Stimulated activated CD8-positive, alpha-beta memory T cell treated with anti-CD3 and anti-CD28 coated beads, Interleukin-4, amount 100 ng/mL, for 48 hours (primary cell): ENCODE measurements at regions not wholly inside any gene's neighbourhood (a gene's known extent, or its start where the extent isn't known, plus 50 kb on each side); places are given as distances from the start of the nearest gene placed in this dataset.
A peak's percentile ranks its signal among the peaks of the same experiment; 100 is the strongest.

ENCODE experiments used
- DNase-seq: peaks from one replicate; pipeline ENCODE4 v3.0.0-alpha.2; 2020

DNA sequence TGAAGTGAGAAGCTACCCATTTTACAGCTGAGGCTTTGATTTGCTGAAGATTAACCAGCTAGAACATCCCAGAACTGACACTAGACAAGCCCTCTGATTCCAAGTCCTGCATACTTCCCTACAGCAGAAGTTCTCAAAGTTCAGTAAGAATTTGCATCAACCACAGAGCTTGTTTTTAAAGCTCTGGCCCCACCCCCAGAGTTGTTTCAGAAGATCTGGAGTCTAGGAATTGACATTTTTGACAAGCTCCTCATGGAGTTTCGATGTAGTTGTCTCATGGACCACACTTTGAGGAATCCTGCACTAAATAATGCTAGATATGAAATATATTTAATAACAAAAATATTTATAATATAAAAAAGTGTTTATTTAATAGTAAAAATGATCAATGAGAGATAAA is 120.3 kb upstream of the ADAMTS18 start:
- DNase-seq = no peak

DNA sequence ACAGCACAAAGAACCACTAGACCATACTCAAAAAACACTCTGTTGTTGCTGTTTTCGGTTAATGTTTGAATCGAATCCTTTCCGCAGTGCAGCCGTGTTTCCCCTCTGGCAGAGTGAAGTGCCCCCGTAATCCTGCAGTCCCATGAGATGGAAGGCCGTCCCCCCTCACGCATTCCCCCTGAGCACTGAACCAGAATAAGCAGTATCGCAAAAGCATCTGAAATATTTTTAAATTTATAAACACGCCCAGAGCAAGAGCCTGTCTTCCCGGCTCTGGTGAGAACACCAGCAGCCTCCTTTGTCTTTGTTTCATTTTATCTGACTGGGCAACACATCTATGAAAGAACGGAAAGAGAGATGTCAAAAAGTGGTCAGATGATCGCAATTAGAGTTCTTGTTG is 121.0 kb upstream of the ADAMTS18 start:
- no peak for DNase-seq

- no peak for DNase-seq
These were observed 121.5 kb upstream of the ADAMTS18 start for GRCh38 chr16:77556201-77556873.

DNA sequence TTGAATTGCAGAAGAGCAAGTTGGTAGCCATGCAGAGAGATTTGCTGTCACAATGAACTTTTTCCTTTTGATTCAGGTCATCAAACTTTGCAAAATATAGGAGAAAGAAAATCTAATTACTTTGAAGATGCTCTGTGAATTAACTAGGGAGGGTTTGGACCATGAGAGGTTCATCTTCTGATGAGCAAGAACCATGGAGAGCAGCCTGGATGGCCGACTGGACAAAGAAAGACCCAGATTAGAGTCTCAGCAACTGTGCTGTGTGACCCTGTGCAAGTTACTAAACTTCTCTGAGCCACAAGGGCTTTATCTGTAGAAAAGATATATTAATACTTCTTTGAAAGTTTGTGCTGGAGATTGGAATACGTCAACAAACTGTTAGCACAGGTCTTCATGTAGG is 122.6 kb upstream of the ADAMTS18 start:
- no peak for DNase-seq

GRCh38 chr16:77558786-77559185 is 124.0 kb upstream of the ADAMTS18 start:
- no peak for DNase-seq

- no peak for DNase-seq
These were observed 127.7 kb upstream of the ADAMTS18 start for GRCh38 chr16:77562497-77562896.

DNA sequence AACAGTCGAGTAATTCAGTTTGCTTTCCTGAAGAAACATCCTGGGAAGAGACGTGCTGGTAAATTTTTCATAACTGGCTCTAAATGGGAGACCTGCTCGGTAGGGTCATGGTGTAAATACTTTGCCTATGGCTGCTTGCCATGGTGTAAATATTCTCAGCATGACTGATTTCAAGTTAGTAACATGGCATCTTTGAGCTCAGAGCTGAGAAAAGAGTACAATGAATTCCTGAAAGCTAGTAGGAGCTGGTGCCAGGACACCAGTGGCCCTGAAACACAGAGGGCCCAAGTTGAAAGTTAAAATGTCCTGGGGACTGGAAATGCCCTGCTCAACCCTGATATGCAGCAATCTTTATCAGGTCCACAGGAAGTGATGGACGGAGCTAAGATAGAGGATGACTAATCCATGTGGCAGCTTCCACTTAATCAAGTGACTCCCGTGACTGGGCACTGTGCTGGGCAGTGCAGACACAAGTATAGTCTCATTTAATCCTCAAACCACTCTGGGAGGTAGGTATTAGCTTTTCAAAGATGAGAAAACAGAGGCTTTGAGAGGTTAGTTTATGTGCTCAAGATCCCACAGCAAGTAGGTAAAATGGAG is 130.1 kb upstream of the ADAMTS18 start:
- DNase-seq = no peak

DNA sequence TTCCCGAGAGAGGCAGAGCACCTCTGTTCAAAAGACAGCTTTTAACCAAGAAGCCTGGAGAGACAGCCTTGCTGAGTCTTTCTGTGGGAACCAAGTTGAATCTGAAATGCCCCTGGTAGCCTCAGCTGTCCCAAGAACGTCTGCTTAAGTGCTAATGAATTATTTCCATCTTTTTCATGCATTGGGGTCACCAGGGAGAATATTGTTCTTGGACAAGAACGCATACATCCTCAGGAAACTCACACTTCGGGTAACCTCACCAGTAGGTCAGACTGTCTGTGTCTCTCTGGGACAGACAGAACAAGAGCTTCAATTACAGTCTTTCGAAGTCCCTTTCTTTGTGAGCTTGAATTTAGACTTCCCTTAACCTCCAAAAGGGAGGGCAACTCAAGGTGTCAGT is 134.6 kb upstream of the ADAMTS18 start:
- no peak for DNase-seq

DNA sequence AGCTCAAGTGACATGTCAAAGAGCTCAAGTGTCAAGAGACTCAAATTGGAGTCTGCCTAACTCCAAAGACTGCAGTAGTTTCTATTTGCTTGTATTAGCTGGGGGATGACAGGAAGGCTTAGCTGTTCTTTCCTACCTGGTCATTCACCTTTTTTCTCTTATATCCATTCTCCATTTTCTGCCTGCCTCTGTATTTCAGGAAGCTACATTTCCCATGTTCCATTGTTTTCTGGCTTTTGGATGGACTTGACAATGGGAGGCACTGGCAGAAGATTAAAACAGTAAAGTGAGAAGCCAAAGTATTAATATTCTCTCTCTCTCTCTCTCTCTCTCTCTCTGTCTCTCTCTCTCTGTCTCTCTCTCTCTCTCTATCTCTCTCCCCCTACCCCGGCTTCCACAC is 135.7 kb upstream of the ADAMTS18 start:
- DNase-seq = no peak

DNA sequence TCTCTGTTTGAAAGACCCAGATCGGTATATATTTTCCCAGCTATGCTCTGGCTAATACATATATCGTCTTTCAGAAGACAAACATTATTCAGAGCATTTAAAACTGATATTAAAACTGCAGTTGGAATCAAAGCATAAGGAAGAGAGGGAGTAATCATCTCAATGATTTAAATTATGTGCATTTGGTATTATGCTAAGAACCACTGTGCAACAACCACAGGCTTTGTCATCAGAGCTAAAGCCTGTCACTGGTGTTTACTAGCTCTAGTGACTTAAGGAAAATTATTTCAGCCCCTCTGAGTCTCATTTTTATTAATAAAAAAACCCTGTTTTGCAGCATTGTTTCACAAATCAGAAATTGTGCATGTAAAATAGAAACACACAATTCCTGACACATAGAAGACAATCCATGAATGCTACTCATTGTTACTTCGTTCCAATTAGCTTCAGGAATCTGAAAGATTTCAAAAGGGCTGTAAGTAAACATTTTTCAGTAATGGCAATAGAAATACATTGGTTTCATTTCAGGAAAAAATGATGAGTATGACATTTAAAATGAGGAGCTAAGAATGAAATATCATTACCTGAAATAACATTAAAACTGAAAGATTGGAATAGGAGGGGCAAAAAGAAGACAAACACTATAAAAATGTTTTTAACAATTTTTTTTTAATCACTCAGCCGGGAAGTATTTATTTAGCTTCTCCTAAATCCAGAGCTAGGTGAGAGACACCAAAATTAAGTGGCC is 136.5 kb upstream of the ADAMTS18 start:
- no peak for DNase-seq

DNA sequence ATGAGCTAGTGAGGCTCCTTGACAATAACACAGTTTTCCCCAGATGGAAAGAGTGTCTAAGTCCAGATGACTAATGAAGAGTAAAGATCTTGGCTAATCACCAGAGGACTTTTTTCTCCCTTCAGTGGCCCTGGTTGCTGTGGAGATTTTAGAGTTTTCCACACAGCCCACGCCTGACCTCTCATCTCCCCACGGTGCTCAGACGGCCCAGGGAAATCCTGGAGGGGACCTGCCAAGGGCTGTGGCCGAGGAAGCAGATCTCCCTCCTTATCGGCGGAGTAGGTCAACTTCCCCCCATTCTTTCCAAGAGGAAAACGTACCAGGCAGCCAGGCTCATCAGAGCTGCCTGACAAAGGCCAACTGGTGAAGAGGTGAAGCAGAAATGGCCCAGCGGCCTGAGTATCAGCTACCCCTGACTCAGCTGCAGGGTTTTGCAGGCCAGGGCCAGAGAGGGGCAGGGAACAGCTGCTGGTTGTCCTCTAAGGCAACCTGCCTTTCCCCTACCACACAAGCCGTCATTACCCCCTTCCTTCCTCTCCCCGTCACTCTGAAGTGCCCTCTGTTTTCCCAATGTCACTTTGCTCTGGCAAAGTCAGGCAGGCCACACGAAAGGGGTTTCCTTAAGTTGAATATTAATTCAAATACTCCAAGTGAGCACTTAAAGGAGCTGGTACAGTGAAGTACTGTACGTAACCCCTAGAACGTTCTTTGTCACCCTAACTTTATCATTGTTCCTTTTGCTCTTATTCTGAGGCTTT is 140.2 kb upstream of the ADAMTS18 start:
- DNase-seq = no peak

- DNase-seq = no peak
These were observed 142.9 kb upstream of the NUDT7 start for GRCh38 chr16:77579351-77579891.

GRCh38 chr16:77581706-77582105 is 140.6 kb upstream of the NUDT7 start:
- no peak for DNase-seq

GRCh38 chr16:77584205-77584859 is 138.0 kb upstream of the NUDT7 start:
- DNase-seq = peak; percentile 55

- DNase-seq = no peak
These were observed 136.7 kb upstream of the NUDT7 start for GRCh38 chr16:77585379-77586251.

DNA sequence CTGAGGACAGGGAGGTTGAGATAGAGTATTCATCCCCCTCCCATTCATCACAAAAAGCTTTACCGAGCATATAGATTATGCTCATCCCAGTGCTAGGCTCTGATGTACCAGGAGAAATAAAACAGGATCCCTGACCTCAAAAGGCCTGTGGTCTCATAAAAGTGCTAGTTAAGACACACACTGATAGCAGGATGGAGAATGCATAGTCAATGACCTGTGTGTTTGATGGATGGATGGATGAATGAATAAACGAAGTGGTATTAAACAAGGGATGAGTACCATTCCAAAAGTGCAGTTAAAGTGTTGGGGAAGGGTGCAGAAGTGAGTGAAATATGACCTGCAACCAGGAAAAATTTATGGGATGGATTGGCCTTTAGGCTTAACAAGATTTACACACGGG is 133.9 kb upstream of the NUDT7 start:
- DNase-seq = no peak

- no peak for DNase-seq
These were observed 133.1 kb upstream of the NUDT7 start for GRCh38 chr16:77589071-77589765.

DNA sequence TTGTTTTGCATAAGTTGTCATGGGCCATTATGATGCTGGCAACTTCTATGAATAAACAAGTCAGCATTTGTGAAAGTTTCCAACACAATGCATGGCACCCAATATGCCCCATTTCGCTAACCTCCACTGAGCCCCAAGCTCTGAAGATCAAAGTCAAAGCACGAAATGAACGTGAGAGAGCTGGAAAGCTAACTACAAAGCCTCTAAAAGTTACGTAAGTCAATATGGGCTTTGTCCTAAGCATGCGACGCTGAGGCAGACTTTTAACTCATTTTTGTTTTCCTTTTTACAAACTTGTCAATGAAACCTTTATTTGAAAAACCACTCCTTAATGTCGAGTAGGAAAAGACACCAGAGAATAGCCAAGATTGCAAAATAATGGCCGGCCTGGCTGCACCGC is 131.6 kb upstream of the NUDT7 start:
- DNase-seq = no peak

DNA sequence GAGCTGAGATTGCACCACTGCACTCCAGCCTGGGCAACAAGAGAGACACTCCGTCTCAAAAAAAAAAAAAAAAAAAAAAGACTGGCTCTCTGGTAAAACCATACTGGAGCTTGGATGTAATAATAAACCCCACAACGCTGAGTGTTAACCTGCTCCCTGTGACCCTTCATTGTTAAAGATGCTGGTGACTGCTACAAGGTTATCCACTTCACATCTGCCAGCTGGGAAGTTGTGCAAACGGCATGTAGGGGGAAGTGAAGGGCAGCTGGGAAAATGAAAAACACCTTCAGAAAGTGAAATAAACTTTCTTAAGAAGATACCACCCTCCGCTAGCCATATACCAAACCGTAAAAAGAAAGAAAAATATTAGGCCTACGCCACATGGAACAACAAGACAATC is 131.0 kb upstream of the NUDT7 start:
- no peak for DNase-seq

DNA sequence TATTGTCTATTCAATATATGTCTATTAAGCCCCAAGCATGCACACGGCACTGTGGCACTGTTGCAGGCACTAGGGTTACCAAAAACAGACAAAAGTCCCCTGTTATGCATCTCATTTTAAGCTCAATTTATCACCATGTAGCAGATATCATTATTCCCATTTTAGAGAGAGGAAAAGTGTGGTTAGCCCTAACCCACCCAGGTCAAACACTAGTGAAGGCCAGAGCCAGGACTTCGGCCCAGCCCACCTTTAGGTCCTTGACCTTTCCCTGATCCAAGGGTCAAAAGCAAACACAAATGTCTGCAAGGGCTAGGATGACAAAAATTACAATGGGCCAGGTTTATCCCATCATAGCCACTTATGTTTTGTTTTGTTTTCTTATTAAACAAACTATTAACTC is 130.3 kb upstream of the NUDT7 start:
- DNase-seq = no peak

- DNase-seq = no peak
These were observed 128.3 kb upstream of the NUDT7 start for GRCh38 chr16:77594057-77594456.
